T-helper 2 cell treated with Interferon-gamma antibody and Interleukin-4, amounts not matched to agents 100 ng/mL and 5 ng/mL, for 36 hours (primary cell): ENCODE measurements at regions not wholly inside any gene's neighbourhood (a gene's known extent, or its start where the extent isn't known, plus 50 kb on each side); places are given as distances from the start of the nearest gene placed in this dataset.
"Not testable (repeated sequence)": the region's sequence is repeated elsewhere in the genome, so short reads cannot be mapped to it uniquely, and the experiment has no call there.

ENCODE experiments used
- intact Hi-C: fragments of 100-400 bp; cut with micrococcal nuclease; formaldehyde crosslinking; loops from one replicate; pipeline ENCODE4 v1.15.1; 2023

DNA sequence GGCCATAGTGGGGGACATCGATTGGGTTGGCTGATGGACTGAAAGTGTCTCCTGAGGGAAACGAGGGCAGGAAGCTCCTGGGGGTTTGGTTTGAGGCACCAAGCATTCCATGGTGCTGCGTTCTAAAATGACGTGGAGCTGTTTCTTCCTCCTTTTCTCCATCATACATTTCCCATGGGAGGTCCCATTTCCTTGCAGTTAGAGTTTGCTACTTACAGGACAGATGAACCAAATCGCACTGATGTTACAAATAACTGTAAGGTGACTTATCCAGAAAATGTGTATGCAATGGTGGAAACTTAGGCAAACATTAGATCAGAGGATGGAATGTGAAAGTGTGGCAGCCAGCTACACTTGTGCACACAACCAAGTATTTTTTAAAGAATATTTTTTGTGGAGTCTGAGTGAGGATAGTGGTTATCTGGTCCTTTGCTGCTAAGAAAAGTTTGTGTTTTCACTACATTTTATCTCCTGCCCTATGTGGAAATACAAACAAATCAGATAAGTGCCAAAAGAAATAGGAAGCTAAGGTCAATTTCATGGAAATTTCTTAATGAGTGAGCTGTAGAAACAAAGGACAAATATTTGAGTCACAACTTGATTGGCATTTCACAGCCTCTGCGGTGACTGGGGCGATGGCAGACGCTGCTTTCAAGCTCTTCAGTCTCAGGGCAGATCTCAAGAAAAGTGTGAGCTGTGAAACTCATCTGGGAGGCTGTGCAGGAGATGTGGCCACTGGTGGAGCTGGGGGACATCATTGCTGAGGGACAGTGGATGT is 256.2 kb downstream of the TSN start:
- intact Hi-C loops, result no loop called here

DNA sequence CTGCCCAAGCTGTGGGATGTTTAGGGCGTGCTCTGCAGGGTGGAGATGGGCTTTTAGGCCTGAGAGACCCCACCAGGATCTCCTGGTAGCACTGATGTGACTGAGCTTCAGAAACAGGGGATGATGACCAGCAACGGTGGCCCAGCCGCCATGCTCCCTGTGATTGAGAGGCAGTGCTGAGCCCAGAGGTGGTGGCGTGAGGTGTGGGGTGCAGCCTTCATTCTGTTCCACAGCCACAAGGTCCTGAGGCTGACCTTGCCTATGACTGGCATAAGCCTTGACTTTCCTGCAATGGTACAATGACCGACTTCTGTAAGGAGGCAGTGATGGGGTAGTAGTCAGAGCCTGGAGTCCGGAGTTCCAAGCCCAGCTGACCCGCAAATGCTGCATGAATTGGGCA is 263.3 kb downstream of the TSN start:
- intact Hi-C loops, result no loop called here

DNA sequence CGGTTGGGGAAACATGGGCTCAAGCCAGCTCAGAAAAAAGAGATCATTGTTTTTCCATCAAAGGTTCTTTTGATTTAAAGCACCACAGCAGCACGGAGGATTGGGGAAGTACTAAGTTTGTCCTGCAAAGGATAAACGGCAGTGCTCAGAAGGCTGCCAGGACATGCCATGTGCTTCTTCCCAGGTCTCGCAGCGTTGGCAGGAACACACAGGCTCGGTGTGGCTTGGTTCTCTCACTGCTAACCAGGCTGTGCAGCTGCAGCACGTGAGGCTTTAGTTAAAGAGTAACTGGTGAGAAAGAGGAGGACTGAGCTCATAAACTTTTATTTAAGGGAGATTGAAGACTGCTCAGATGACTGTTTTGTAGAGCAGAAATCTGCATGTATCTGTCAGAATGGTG is 264.3 kb downstream of the TSN start:
- intact Hi-C loops, result no loop called here

DNA sequence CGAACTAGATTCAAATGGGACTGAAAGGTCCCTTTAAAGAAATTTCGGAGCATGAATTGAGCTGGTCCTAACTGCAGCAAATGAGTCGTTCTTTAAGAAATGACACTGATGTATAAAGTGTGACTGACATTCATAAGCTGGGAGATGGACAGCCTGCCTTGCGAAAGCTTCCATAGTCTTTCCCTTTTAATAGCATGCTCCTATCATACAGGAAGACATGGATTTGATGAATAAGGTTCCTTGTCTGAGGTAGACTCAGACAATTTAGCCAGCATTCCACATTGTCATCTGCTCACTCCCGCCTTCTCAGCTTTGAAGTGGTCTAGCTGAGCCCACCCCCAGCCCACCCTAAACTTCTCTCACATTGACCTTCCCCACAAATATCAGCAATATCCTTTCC is 264.9 kb downstream of the TSN start:
- intact Hi-C loops, result no loop called here

DNA sequence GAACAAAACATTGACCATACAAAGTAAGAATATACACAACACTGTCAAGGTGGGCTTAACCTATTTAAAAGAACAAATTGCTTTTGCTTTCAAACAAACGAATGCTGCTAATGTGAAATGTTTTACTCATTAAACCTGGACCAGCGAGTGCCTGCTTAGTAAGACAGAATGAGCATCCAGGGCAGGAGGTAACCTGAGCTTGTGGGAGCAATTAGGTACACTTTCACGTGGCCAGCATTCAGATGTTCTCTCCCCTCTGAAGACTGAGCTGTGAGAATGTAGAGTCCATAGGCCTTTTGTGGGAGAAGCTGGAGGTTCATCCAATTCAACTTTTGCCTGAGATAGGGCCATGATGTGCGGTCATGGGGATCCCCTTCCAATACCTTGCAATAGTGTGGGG is 266.5 kb downstream of the TSN start:
- intact Hi-C loops, result no loop called here

DNA sequence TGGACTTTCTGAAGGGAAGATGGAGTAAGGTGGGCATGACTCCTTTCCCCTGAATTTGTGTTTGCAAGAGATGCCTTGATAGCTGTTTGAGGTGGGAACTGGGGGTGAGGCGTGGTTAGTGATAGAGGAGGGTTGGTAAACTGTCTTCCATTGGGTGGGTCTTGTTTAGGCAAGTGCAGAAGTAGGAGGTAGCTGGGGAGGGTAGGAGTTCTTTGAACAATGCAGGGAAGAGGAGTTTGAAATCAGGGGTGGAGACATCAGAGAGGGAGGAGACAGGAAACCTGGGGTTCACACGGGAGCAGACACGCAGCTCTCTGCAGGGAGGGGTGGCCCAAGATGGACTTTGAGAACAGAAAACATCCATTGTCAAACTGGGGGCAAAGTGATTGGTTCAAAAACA is 267.1 kb downstream of the TSN start:
- intact Hi-C loops, result no loop called here

DNA sequence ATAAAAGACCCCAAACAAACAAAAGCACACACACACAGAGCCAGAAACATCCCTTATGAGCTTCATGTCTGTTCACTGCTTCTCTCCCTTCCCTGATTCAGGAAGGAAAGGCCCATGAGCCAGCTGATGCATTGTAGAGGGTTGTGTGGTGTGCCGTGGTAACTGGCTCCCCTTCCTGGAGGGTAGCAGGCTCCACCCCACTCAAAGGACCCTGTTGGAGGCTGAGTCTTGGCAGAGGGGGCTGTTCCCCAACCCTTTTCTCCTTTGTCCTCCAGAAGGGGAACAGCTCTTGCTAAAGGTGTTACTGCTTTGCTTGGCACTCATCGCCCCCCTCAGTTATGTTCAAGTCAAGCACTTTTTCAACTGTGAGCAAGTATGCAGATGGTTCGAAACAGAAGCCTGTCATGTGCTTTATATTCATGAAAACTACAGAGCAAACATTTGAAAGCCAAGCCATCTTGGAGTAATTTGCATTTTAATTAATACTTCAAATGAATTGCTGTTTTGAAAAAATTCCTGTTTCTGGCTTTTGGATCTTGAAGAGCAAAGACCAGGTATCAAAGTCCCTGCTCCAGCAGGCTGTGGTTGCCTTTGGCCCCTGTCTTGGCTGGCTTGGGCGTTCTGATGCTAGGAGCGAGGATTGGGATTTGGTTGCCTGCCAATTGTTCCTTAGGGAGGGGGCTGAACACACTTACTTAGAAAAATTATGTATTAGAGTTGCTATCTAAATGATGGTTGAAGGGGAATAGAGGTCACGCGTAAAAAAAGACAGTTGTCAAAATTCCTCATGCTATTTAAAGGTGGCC is 267.8 kb downstream of the TSN start:
- intact Hi-C loops, result no loop called here

DNA sequence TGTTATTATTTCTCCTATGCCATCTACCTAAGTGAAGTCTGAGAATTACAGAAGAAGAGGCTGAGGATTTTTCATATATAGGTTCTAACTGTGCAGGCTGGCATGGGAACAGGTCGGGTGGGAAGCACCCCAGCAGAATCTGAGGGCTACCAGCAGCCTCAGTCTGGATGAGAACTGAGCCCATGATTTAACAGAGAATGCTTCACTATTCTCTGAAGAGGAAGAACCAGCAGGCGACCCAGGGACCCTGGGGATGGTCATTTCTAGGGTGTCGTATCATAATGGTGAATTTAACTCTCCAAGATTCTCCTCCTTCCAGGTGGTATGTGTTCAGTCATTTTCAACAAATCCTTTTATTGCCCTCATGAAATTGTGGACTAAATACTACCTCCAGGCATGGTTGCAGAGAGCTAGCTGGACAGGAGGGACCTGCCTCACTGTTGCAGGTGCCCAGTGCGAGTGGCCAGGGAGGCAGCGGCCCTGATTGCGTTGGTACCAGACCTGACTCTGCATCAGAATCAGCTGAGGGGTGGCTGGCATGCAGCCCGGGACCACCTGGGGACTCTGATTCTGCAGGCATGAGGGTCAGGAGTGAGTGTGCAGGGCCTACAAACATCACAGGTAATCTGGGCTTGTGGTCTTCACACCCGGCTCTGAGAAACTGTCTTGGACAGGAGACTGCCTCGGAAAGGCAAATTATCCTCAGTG is 272.2 kb downstream of the TSN start:
- intact Hi-C loops, result no loop called here

DNA sequence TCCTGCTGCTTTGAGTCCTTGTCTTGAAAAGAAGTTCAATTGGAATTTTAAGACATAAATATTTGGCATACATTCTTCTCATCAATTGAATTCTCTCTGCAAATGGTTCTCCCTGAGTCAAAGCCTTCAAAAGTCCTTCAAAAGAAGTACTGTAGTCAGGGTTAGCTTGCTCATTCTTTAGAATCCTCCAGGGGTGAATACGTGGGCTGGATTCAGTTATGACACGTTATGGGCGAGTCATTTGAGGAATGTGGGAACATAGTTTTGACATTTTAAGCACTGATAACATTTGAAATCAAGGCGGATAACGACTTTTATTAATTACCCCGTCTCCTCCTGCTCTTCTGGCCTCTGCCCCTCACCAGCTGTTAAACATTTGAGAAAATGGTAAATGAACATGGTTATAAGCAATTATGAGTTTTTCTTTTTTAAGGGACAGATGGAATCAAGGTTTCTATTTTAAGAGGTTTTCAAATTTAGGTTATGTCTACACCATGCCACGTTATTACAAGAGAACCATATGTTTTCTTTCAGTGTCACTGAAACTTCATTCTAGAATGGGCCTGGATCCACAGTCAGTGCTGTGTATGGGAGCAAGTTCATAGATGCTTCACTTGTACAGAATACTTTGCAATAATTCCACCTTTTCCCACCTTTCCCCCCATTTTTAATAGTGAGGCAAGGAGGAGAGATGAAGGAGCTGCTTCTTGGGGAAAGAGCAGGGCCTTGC is 273.1 kb downstream of the TSN start:
- intact Hi-C loops, result no loop called here

DNA sequence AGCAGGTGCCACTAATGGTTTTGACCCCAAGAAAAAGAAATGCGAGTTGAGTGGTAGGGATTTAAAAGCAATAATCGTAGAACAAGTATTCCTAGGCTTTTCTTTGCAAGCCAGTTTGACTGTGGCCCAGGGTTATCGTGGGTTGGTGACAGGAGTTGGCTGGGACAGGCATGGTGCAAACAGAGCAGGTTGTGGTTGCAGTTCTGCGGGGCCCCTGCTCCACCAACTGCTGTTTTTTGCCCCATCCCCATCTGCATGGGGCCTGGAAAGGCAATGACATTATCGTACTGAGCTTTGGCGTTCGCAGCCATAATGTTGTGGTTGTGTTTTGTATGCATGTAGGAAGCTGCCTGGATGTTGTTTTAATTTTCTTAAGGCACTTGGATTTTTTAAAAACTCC is 274.0 kb downstream of the TSN start:
- intact Hi-C loops, result no loop called here

DNA sequence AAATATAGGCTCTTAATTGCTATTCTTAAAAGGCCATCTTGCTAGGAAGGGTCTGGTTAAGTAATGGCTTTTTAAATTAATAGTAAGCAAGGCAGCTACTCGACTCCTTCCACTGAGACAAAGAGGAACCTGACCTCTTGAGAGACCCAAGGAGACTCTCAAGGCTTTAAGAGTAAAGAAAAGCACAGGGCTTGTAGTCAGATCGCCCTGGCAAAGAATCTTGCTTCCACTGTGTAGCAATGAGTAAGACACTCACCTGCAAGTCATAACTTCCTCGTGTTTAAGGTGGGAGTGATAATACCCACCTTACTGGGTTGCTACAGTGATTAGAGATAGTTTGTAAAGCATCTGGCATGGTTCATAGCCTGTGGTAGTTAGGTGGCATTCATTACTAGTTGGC is 274.5 kb downstream of the TSN start:
- intact Hi-C loops, result no loop called here

DNA sequence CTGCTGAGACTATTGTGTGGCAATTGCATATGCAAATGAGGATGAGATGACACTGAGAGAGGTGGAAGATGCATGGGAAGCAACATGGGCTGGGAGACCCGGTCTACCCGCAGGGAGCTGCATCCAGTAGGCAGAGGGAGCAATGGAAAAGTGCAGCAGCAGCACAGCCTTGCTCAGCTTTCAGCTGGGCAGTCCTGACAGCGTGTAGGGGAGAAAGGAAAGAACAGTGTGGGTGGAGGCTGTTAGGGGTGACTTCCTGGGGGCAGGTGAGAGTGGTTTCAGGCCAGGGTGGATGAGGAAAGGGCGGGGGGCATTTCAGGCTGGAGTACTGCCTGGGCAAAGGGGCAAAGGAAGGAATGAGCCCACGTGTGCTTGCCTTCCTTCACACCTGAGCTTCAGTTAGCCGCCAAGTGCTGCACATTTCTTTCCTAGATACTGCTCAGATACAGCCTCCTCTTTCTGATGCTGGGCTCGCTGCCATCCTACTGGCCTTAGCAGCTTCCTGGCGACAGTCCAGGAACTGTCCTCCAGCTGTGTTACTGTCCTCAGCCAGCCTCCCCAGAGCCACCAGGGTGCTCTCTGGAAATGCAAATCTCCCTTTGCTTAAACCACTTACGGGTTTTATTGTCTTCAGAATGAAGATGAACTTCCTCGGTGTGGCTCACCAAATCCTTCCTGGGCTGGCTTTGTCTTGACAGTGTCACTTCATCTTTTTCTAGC is 276.3 kb downstream of the TSN start:
- intact Hi-C loops, result no loop called here

DNA sequence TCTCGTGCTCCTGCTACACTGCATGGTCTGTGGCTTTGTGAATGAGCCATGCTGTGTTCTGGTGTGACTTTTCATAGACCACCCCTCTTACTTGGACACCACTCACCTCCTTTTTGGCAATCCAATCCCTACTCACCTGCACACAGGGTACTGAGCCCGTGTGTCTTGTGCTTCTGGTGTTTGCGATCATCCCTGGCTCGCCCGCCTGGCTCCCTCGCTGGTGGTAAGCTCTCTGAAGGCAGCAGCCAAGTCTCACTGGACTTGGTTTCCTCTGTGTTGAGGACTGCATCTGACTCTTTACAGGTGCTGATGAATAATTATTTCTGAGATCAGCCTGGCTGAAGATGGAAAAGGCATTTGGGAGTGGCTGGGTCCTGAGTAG is 276.8 kb downstream of the TSN start:
- intact Hi-C loops, result no loop called here

DNA sequence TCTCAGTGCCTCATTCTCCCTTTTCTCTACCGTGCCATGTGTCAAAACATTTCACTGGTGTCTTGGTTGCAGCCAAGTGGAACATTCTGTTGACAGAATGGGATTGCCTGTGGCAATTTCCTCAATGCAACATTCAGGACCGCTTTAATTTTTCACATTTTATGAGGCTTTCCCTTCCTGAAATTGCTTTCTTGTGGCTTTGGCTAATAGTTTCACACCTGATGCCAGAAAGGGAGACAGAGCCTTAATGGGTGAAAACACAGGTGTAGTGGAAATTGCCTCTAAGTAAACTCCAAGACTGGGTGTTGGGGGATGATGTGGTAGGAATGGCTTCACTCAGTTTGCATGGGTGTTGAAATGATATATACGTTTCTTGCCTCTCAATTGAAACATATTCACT is 278.3 kb downstream of the TSN start:
- intact Hi-C loops, result no loop called here

DNA sequence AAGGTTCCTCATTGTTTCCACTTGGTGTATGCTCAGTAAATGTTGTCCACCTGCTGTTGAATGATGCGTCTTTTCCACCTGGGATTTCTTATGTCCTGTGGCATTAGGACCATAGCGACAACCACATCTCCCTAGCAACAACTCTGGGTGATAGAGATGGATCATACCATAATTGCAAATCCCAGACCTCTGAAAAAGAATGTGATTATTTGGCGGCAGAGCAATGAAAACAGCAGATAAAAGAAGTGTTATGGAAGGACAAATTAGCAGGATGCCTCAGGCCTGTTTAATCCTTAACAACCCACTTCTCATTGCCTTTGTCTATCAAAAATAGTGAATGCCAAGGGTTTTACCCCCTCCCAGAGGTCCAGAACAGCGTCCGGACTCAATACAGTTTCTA is 278.9 kb downstream of the TSN start:
- intact Hi-C loops, result no loop called here

DNA sequence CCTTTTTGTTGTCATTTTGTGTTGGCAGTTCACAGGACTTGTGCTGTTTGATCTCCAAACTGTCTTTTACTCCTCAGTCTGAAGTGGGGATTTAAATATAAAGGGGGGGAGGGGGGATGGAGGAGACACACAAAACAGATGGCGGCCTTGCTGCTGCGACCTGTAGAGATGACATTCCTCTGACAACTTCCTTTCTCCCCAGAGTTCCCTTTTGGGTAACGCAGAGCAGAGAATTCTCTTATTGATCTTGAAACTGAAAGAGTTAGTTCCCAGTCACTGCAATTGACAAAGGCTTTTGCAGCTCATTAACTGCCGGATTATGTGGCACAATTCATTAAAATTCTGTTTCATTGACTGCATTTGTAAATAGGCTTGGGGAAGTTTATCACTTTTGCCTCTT is 279.3 kb downstream of the TSN start:
- intact Hi-C loops, result no loop called here

DNA sequence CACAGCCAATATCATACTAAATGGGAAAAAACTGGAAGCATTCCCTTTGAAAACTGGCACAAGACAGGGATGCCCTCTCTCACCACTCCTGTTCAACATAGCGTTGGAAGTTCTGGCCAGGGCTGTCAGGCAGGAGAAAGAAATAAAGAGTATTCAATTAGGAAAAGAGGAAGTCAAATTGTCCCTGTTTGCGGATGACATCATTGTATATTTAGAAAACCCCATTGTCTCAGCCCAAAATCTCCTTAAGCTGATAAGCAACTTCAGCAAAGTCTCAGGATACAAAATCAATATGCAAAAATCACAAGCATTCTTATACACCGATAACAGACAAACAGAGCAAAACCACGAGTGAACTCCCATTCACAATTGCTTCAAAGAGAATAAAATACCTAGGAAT is 283.4 kb downstream of the TSN start:
- intact Hi-C loops, result not testable (repeated sequence)

DNA sequence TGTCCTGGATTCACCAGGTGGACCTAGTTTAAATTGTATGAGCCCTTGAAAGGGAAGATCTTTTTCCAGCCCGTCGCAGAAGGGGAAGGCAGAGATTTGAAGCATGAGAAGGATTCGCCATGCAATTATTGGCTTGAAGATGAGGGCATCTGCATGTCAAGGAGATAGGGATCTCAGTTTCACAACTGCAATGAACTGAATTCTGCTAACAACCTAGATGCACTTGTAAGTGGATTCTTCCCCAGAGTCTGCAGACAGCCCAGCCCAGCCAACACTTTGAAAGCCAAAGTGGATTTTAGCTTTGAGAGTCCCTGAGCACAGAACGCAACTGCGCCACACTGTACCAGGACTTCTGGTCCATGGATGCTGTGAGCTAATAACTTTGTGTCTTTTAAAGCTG is 286.0 kb downstream of the TSN start:
- intact Hi-C loops, result no loop called here

DNA sequence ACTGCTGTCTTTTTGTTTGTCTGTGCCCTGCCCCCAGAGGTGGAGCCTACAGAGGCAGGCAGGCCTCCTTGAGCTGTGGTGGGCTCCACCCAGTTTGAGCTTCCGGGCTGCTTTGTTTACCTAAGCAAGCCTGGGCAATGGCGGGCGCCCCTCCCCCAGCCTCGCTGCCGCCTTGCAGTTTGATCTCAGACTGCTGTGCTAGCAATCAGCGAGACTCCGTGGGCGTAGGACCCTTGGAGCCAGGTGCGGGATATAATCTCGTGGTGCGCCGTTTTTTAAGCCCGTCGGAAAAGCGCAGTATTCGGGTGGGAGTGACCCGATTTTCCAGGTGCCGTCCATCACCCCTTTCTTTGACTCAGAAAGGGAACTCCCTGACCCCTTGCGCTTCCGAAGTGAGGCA is 296.2 kb downstream of the TSN start:
- intact Hi-C loops, result not testable (repeated sequence)

DNA sequence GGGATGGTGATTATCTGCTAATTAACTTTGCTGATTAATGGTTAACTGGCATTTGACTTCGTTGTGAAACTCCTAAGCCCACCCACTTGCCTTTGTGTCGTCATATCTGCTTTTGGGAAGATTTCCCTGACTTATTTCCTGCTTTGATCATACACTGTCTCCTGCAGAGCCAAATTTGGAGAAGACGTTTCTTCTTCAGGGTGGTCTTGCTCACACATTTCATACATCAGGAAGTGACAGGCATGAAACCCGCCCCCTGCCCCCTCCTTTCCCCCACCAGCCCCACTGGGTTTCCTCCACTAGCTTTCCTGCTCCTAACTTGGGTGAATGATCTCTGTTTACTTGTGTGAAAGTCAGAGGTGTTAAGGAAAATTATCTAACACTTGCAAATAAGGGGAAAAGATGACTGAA is 300.1 kb downstream of the TSN start:
- intact Hi-C loops, result no loop called here

DNA sequence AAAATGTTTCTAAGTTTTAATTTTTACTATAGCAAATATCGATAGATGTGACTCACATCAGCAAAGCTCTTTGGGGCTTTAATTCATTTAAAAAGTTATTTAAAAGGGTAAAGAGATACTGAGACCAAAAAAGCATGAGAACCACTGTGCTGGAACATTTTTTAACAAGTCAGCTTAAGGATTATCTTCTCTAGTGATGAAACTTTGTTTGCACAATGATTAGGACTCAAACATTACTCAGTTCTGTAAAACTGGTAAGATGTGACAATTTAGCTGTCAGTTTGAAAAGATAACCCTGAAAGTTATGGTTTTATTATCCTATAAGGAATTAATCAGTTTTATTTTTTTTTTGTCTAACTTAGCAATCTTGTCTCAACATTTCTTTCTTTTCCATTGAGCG is 301.4 kb downstream of the TSN start:
- intact Hi-C loops, result no loop called here
